VCaP (cell line): ENCODE measurements at regions not wholly inside any gene's neighbourhood (a gene's known extent, or its start where the extent isn't known, plus 50 kb on each side); places are given as distances from the start of the nearest gene placed in this dataset.

Experiments
- H3K27ac ChIP-seq: fragments of 450-650 bp; 2 replicates; pipeline ENCODE4 v1.5.1; 2017
- CTCF ChIP-seq: fragments of 450-650 bp; conservative IDR thresholded peaks from 2 replicates; pipeline ENCODE4 v1.5.1; 2017; ENCODE audit warnings: mild to moderate bottlenecking, moderate library complexity

- H3K27ac ChIP-seq = peak overlapping the region; percentile 93
- no peak for TF ChIP-seq CTCF
Measured at GRCh38 chr2:172169611-172170010, 66.9 kb upstream of the DLX2 start.

GRCh38 chr2:172172513-172173173 is 69.9 kb upstream of the DLX2 start:
- TF ChIP-seq CTCF = peak; percentile 90
- H3K27ac ChIP-seq = peak overlapping the region; percentile 93

- TF ChIP-seq CTCF = no peak
- peak overlapping the region; percentile 93; the same call in 1 of the 2 replicates for H3K27ac ChIP-seq
Measured at GRCh38 chr2:172173174-172173706, 70.5 kb upstream of the DLX2 start.

- TF ChIP-seq CTCF = no peak
Measured at GRCh38 chr2:172177581-172177980, 74.9 kb upstream of the DLX2 start.

GRCh38 chr2:172177996-172178395 is 75.3 kb upstream of the DLX2 start:
- H3K27ac ChIP-seq = no peak overlapping the region
- no peak for TF ChIP-seq CTCF

More at GRCh38 chr2:172177581-172177980, 74.9 kb upstream of the DLX2 start:
- no peak overlapping the region for H3K27ac ChIP-seq

GRCh38 chr2:172179045-172179701 is 76.5 kb upstream of the DLX2 start:
- no peak overlapping the region for H3K27ac ChIP-seq
- no peak for TF ChIP-seq CTCF

- no peak for TF ChIP-seq CTCF
- no peak overlapping the region for H3K27ac ChIP-seq
Measured at GRCh38 chr2:172181840-172182239, 79.1 kb upstream of the DLX2 start.
